ENCODE measurements at regions not wholly inside any gene's neighbourhood (a gene's known extent, or its start where the extent isn't known, plus 50 kb on each side); places are given as distances from the start of the nearest gene placed in this dataset.
"Not testable (repeated sequence)": the region's sequence is repeated elsewhere in the genome, so short reads cannot be mapped to it uniquely, and the experiment has no call there.

DNA sequence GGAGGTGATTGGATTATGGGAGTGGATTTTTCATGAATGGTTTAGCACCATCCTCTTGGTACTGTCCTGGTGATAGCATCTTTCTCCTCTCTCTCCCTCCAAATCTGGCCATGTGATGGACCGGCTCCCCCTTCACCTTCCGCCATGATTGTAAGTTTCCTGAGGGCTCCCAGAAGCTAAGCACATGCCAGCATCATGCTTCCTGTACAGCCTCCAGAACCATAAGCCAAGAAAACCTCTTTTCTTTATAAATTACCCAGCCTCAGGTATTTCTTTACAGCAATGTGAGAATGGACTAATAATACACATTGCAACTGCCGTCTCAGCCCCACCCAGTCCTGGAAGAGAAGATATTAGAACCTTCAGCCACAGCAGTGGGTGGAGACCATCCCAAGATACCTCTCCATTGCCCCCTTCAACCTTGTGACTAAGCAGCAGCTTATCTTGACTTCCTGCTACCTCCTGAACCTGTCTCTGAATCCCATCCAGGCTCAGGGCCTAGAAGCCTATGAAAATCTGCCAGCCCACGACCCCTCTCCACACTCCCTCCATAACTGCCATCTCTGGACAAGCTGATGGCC, 81.8 kb upstream of the AGAP1 start:
- DNase-seq, result no peak

DNA sequence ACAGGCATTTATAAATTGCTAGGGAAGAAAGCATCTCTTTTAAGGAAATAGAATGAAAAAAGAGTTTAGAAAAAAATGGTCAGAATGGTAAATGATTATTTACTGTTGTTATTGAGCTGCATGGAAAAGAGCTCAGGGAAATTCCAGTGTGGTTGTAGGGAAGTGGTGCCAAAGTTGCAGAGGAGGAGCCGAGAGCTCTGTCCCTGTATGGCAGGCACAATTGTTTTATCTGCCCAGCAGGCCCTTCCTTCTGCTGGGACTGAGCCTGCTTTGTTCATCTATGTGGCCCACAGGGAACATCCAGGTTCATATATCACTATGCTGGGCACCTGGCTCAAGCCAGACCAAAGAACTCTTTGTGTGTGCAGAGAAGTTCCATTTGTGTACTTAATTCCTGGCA, 80.8 kb upstream of the AGAP1 start:
- DNase-seq, result no peak

DNA sequence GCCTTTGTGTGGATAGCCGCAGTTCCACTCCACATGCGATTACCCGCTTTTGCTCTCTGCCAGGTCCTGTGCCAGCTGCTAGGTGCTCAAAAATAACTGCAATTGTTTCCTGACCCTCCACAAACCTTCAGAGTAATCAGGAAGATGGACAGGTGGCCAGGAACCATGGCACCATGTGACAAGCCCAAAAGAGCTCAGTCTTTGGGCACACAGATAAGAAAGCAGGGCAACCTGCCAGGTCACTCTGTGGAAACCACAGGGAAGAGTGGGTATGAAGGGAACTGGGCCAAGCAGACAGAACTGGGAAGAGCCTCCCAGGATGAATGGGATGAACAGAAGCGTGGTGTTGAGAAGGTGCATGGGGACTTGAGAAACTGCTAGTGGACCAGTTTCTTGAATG, 79.4 kb upstream of the AGAP1 start:
- no peak for DNase-seq

DNA sequence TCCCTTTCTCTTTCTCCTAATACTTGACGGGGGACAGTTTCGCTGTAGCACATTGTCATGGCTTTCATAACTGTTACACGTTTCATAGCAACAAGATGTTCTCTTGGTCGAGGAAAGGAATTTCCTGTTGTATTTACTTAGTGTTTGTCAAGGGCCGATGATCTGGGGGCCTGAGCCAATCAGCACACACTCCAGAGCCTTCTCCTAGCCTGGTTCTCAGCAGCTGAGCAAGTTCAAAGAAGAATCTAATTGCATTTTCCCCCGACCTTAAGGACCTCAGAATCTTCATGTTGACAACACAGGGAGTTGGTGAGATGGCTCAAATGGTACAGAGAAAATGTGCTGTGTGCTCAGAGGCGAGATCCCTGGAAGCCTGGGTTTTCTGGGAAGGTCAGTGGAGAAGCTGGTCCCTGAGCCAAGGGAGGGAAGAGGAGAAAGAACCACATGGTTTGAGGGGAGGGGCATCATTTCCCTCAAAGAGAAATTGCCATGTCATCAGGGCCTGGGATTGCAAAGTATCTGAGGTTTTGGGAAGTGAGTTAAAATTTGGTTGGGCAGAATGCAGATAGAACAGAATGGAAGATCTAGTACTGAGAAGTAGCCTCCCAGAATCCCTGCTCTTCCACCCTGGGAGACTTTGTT, 76.9 kb upstream of the AGAP1 start:
- no peak for DNase-seq

DNA sequence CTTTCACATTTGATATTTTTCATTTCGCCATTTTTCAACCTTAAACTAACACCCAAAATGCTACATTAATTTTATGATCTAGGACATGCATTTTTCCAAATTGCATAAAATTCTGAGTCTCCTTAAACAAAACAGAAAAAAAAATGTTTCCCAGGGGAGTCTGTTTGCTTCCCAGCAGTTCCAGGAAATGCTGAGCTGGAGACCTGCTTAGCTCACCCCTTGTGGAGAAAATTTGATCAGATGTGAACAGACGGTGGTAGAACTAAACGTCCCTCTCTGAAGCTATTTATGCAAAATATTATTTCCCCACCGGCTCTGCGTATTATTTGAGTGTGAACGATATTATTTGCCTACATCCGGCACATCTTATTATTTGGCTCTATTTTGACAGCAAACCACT, 74.9 kb upstream of the AGAP1 start:
- DNase-seq, result no peak

GRCh38 chr2:235419996-235420395, 73.8 kb upstream of the AGAP1 start:
- DNase-seq, result no peak

DNA sequence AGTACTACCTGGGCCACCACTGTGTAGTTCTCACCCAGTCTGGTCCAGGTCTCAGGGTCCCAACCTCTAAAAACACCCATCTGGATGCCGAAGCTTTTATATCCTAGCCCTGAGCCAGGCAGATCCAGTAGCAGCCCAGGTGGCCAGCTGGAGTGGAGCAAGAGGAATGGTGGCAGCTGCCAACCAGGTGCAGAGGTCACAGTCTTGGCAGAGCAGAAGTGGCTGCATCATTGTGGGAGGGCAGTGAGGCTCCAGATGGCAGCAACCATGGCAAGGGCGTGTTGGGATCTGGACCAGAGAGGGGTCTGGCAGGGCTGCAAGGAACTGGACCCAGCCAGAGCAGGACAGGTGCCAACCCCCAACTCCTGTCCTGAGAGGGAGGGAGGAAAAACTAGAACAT, 72.2 kb upstream of the AGAP1 start:
- no peak for DNase-seq

DNA sequence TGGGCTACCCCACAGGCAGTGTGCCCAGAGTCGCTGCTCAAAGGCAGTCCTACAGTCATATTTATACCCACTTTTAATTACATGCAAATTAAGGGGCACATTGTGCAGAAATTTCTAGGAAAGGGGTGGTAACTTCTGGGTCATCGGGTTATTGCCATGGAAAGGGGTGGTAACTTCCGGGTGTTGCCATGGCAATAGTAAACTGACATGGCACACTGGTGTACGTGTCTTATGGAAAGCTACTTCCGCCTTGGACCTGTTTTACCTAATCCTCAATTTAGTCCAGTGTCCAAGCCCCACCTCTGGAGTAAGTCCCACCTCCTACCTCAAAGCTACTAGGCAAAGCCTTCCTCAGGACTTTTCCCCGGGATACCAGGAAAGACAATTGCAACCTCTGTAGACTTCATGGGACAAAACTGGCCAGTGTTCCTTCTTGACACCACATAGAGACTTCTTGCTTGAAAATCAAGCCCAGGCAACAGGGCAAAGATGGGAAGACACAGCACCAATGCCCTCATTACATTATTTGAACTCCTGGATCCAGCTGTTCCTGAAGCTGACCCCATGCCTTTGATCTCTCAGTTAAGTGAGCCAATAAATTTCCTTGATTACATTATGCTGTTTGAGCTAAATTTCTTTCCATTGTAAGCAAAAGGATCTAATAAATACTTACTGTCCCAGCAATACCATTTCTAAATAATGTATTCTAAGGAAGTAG, 63.3 kb upstream of the AGAP1 start:
- no peak for DNase-seq

GRCh38 chr2:235432741-235433520, 60.9 kb upstream of the AGAP1 start:
- DNase-seq, result no peak

DNA sequence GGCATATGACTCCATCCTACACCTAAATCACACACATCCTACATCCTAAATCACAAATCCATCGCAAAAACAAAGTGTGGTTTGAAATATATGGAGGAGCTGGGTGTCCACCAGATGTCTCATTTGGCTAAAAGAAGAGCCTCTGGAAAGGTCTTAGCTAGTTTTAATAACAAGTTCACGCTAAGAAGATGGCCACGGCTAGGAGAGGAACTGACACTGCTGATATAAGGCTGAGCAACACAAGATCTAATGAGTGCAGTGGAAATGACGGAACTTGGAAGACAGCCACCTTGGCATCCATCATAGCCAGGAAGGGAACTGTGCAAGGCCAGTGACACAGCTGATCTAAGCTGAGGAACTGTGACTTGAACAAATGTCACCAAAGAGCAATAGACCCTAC, 60.0 kb upstream of the AGAP1 start:
- no peak for DNase-seq

GRCh38 chr2:235439959-235440662, 53.7 kb upstream of the AGAP1 start:
- no peak for DNase-seq

DNA sequence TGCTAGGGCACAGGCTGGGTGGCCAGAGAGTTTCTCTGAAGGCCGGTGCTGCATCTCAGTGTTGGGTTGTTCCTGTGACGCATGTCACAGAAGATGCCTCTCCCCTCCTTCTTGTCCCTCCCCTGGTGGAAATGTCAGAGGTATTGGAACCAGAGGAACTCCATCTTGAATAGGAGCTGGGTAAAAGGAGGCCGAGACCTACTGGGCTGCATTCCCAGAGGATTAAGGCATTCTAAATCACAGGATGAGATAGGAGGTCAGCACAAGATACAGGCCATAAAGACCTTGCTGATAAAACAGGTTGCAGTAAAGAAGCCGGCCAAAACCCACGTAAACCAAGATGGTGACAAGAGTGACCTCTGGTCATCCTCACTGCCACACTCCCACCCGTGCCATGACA, 50.3 kb upstream of the AGAP1 start:
- DNase-seq, result not testable (repeated sequence)
